ENCODE measurements at regions not wholly inside any gene's neighbourhood (a gene's known extent, or its start where the extent isn't known, plus 50 kb on each side); places are given as distances from the start of the nearest gene placed in this dataset.

GRCh38 chr15:46946953-46947352, 770.4 kb upstream of the SEMA6D start:
- H3K9me3 ChIP-seq (ENCODE audit: control insufficient read depth, insufficient read depth, low read length): peaks cover 2% of the 10 kb centered on the region
- no peak overlapping the region for H4K5ac ChIP-seq (ENCODE audit: low read depth, low read length)
- ATAC-seq (ENCODE audit: low read depth): no peak
- no peak overlapping the region for H3K56ac ChIP-seq (ENCODE audit: extremely low read depth, insufficient read depth, low read length)
- dilution Hi-C loops (cut with HindIII; ENCODE audit: low sequenced_read_pairs, unreplicated experiment): no loop called here
- H2BK15ac ChIP-seq (ENCODE audit: low read depth, low read length): no peak overlapping the region
- no peaks in the 10 kb centered on the region for H4K20me1 ChIP-seq (ENCODE audit: insufficient read depth, low read length)
- H3K14ac ChIP-seq (replicated peaks; ENCODE audit: low read depth, low read length): no peak overlapping the region
- no peak overlapping the region for H3K4ac ChIP-seq (ENCODE audit: low read depth, low read length)
- H3K18ac ChIP-seq (ENCODE audit: low read depth, low read length): no peak overlapping the region
- POLR2A ChIA-PET (ENCODE audit: unreplicated experiment): no interaction called here
- no peak overlapping the region for H2BK5ac ChIP-seq (ENCODE audit: low read depth, low read length, poor library complexity, severe bottlenecking)
- H3K4me3 ChIP-seq (ENCODE audit: insufficient read depth, low read depth, low read length): no peak overlapping the region
- no peak overlapping the region for H2AK9ac ChIP-seq (replicated peaks; ENCODE audit: low read depth, low read length, poor library complexity)
- no peaks in the 10 kb centered on the region for H3K36me3 ChIP-seq (ENCODE audit: control insufficient read depth, insufficient read depth, low read length)
- H2BK120ac ChIP-seq (ENCODE audit: low read depth, low read length): no peak overlapping the region
- H4K91ac ChIP-seq (ENCODE audit: insufficient read depth, low read depth, low read length): no peak overlapping the region
- no peaks in the 10 kb centered on the region for H3K27me3 ChIP-seq (ENCODE audit: control insufficient read depth, insufficient read depth, low read length)
- H3K9me1 ChIP-seq (ENCODE audit: insufficient read depth, low read length): no peaks in the 10 kb centered on the region
- TF ChIP-seq CHD1 (IDR thresholded peaks at IDR 0.05; ENCODE audit: low read depth, low read length) (no peak), SMC3 (IDR thresholded peaks at IDR 0.05; ENCODE audit: low read depth, low read length) (no peak), CEBPB (IDR thresholded peaks at IDR 0.05; ENCODE audit: low read depth, low read length) (no peak), CTCF (conservative IDR thresholded peaks at IDR 0.05; ENCODE audit: low read depth, low read length) (no peak), BHLHE40 (IDR thresholded peaks at IDR 0.05; ENCODE audit: low read depth, low read length) (no peak), RAD21 (IDR thresholded peaks at IDR 0.05; ENCODE audit: low read length) (no peak), RCOR1 (IDR thresholded peaks at IDR 0.05; ENCODE audit: insufficient replicate concordance, low read length) (no peak), MXI1 (IDR thresholded peaks at IDR 0.05; ENCODE audit: borderline replicate concordance, low read depth, low read length) (no peak), MAFK (IDR thresholded peaks at IDR 0.05; ENCODE audit: low read depth, low read length) (no peak), RFX5 (IDR thresholded peaks at IDR 0.05; ENCODE audit: low read depth, low read length) (no peak), POLR2A (IDR thresholded peaks at IDR 0.05; ENCODE audit: low read depth, low read length) (no peak), USF2 (IDR thresholded peaks at IDR 0.05; ENCODE audit: low read depth, low read length) (no peak), FOS (IDR thresholded peaks at IDR 0.05; ENCODE audit: low read depth, low read length) (no peak), ELK1 (IDR thresholded peaks at IDR 0.05; ENCODE audit: borderline replicate concordance, low read depth, low read length) (no peak), MAZ (IDR thresholded peaks at IDR 0.05; ENCODE audit: borderline replicate concordance, low read depth, low read length) (no peak), NFE2L2 (IDR thresholded peaks at IDR 0.05; ENCODE audit: low read depth, low read length) (no peak)
- H3K4me1 ChIP-seq (ENCODE audit: control insufficient read depth, insufficient read depth, low read length): no peaks in the 10 kb centered on the region
- H2BK20ac ChIP-seq (ENCODE audit: low read depth, low read length): no peak overlapping the region
- intact Hi-C loops (cut with micrococcal nuclease): no loop called here
- CTCF ChIA-PET: no interaction called here
- H3K27ac ChIP-seq (ENCODE audit: insufficient read depth, low read length): no peak overlapping the region
- no peak overlapping the region for H4K8ac ChIP-seq (ENCODE audit: low read depth in 2 of 2, low read length in 2 of 2)
- no peak overlapping the region for H2AFZ ChIP-seq (replicated peaks; ENCODE audit: low read length, poor library complexity)
- no peaks in the 10 kb centered on the region for H3K79me1 ChIP-seq (ENCODE audit: low read depth in 1 of 2, low read length in 2 of 2)
- BruUV-seq (replicated peaks): no TSS peak
- H3K9ac ChIP-seq (ENCODE audit: low read depth, low read length): no peak overlapping the region
- in situ Hi-C loops (cut with MboI; ENCODE audit: low sequenced_read_pairs): no loop called here
- no CpG with 5 or more reads among the region's 3 CpGs for WGBS, 2 experiments (ENCODE audit: extremely low coverage in 2 of 2, insufficient read length in 1 of 2)
- no peak overlapping the region for H3K23ac ChIP-seq (ENCODE audit: low read depth, low read length)
- DNase-seq: no peak
- H3K4me2 ChIP-seq (ENCODE audit: low read depth, low read length): no peak overlapping the region
- H2AK5ac ChIP-seq (ENCODE audit: low read depth, low read length): no peak overlapping the region

Data from IMR-90 (cell line).